ENCODE measurements at regions not wholly inside any gene's neighbourhood (a gene's known extent, or its start where the extent isn't known, plus 50 kb on each side); places are given as distances from the start of the nearest gene placed in this dataset.
"Not testable (repeated sequence)": the region's sequence is repeated elsewhere in the genome, so short reads cannot be mapped to it uniquely, and the experiment has no call there.

- no peak for DNase-seq (ENCODE audit: low read depth in 2 of 3, low spot score in 1 of 3)
These were observed 452.6 kb upstream of the NR5A2 start for GRCh38 chr1:199574950-199575349.

- DNase-seq (ENCODE audit: low read depth in 2 of 3, low spot score in 1 of 3): no peak
These were observed 447.2 kb upstream of the NR5A2 start for GRCh38 chr1:199580300-199580699.

- DNase-seq (ENCODE audit: low read depth in 2 of 3, low spot score in 1 of 3): no peak
These were observed 442.1 kb upstream of the NR5A2 start for GRCh38 chr1:199585392-199585791.

GRCh38 chr1:199590708-199591107, 436.8 kb upstream of the NR5A2 start:
- no peak for DNase-seq (ENCODE audit: low read depth in 2 of 3, low spot score in 1 of 3)

GRCh38 chr1:199591468-199591867, 436.0 kb upstream of the NR5A2 start:
- no peak for DNase-seq (ENCODE audit: low read depth in 2 of 3, low spot score in 1 of 3)

GRCh38 chr1:199593475-199593874, 434.0 kb upstream of the NR5A2 start:
- no peak for DNase-seq (ENCODE audit: low read depth in 2 of 3, low spot score in 1 of 3)

- not testable (repeated sequence) for DNase-seq (ENCODE audit: low read depth in 2 of 3, low spot score in 1 of 3)
These were observed 431.1 kb upstream of the NR5A2 start for GRCh38 chr1:199596448-199596847.

- DNase-seq (ENCODE audit: low read depth in 2 of 3, low spot score in 1 of 3): no peak
These were observed 430.4 kb upstream of the NR5A2 start for GRCh38 chr1:199597152-199597551.

- DNase-seq (ENCODE audit: low read depth in 2 of 3, low spot score in 1 of 3): no peak
These were observed 419.1 kb upstream of the NR5A2 start for GRCh38 chr1:199608414-199608813.

GRCh38 chr1:199612976-199613774, 414.3 kb upstream of the NR5A2 start:
- no peak for DNase-seq (ENCODE audit: low read depth in 2 of 3, low spot score in 1 of 3)

- no peak for DNase-seq (ENCODE audit: low read depth in 2 of 3, low spot score in 1 of 3)
These were observed 410.6 kb upstream of the NR5A2 start for GRCh38 chr1:199616947-199617346.

GRCh38 chr1:199619223-199619622, 408.3 kb upstream of the NR5A2 start:
- no peak for DNase-seq (ENCODE audit: low read depth in 2 of 3, low spot score in 1 of 3)

- not testable (repeated sequence) for DNase-seq (ENCODE audit: low read depth in 2 of 3, low spot score in 1 of 3)
These were observed 401.3 kb upstream of the NR5A2 start for GRCh38 chr1:199626228-199626627.

GRCh38 chr1:199629624-199630023, 397.9 kb upstream of the NR5A2 start:
- no peak for DNase-seq (ENCODE audit: low read depth in 2 of 3, low spot score in 1 of 3)

GRCh38 chr1:199639453-199639852, 388.1 kb upstream of the NR5A2 start:
- no peak for DNase-seq (ENCODE audit: low read depth in 2 of 3, low spot score in 1 of 3)

- no peak for DNase-seq (ENCODE audit: low read depth in 2 of 3, low spot score in 1 of 3)
These were observed 386.0 kb upstream of the NR5A2 start for GRCh38 chr1:199641531-199641930.

- no peak for DNase-seq (ENCODE audit: low read depth in 2 of 3, low spot score in 1 of 3)
These were observed 382.6 kb upstream of the NR5A2 start for GRCh38 chr1:199644912-199645311.

- DNase-seq (ENCODE audit: low read depth in 2 of 3, low spot score in 1 of 3): no peak
These were observed 380.7 kb upstream of the NR5A2 start for GRCh38 chr1:199646761-199647160.

- no peak for DNase-seq (ENCODE audit: low read depth in 2 of 3, low spot score in 1 of 3)
These were observed 370.1 kb upstream of the NR5A2 start for GRCh38 chr1:199657449-199657848.

- DNase-seq (ENCODE audit: low read depth in 2 of 3, low spot score in 1 of 3): no peak
These were observed 367.4 kb upstream of the NR5A2 start for GRCh38 chr1:199660071-199660470.

- no peak for DNase-seq (ENCODE audit: low read depth in 2 of 3, low spot score in 1 of 3)
These were observed 362.1 kb upstream of the NR5A2 start for GRCh38 chr1:199665371-199665770.

GRCh38 chr1:199667089-199667488, 360.4 kb upstream of the NR5A2 start:
- no peak for DNase-seq (ENCODE audit: low read depth in 2 of 3, low spot score in 1 of 3)

- DNase-seq (ENCODE audit: low read depth in 2 of 3, low spot score in 1 of 3): no peak
These were observed 357.6 kb upstream of the NR5A2 start for GRCh38 chr1:199669916-199670315.

Measured in stimulated activated CD4-positive, alpha-beta T cell treated with anti-CD3 and anti-CD28 coated beads, Interleukin-12 subunit alpha, Interleukin-12 subunit beta, amount 100 ng/mL, for 48 hours (primary cell).